DMS153 (cell line): ENCODE measurements at regions not wholly inside any gene's neighbourhood (a gene's known extent, or its start where the extent isn't known, plus 50 kb on each side); places are given as distances from the start of the nearest gene placed in this dataset.

Experiments
- DNase-seq: peaks from one replicate; lab custom pipeline; 2025; lab: John Stamatoyannopoulos, UW

DNA sequence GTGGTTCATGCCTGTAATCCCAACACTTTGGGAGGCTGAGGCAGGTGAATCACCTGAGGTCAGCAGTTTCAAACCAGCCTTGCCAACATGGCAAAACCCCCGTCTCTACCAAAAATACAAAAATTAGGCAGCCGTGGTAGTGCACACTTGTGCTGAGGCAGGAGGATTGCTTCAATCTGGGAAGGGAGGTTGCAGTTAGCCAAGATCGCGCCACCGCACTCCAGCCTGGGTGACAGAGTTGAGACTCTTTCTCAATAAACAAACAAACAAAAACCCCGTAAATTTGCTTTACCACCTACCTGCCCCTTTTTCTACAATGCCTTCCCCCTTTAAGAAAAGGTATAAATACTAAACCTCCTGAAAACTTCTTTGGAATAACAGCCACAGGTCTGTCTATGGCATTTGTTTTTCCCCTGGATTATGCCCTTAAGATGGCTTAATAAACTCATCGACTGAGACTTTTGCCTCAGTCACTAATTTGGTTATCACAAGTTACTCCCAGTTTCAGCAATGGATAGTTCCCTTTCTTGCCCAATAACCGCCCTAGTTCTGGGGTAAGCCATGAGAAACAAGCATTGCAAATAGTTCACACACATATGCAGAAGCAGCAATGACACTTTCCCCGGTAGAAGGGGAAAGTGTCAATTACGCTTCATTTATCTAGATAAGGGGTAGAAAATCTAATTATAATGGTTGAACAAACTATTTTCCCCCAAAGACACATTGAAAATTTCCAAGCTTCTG lies 52.8 kb upstream of the SVIL start:
- DNase-seq, result no peak

DNA sequence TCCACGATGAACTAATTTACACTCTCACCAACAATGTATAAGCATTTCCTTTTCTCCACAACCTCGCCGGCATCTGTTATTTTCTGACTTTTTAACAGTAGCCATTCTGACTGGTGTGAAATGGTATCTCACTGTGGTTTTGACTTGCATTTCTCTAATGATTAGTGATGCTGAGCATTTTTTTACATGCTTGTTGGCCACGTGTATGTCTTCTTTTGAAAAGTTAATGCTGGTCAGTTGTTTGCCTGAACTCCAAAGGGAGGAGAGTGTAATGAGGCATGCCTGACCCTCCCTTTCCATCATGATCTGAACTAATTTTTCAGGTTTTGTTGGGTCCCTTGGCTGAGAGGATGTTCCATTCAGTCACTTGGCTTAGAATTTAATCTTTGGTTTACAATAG lies 50.7 kb upstream of the SVIL start:
- no peak for DNase-seq
